ENCODE measurements at regions not wholly inside any gene's neighbourhood (a gene's known extent, or its start where the extent isn't known, plus 50 kb on each side); places are given as distances from the start of the nearest gene placed in this dataset.

GRCh38 chr2:117645458-117645857 lies 169.0 kb upstream of the DDX18 start:
- Histone ChIP-seq H3K9me2 (ENCODE audit: insufficient read depth) (no peaks in the 10 kb centered on the region), H3K27me3 (ENCODE audit: insufficient read depth) (no peaks in the 10 kb centered on the region), H4K20me1 (replicated peaks; ENCODE audit: insufficient read depth) (no peaks in the 10 kb centered on the region), H3K36me3 (ENCODE audit: insufficient read depth) (no peaks in the 10 kb centered on the region), H2AFZ (no peak overlapping the region), H3K4me3 (no peak overlapping the region), H3K4me1 (ENCODE audit: insufficient read depth) (no peaks in the 10 kb centered on the region), H3K79me2 (replicated peaks; ENCODE audit: insufficient read depth) (no peaks in the 10 kb centered on the region), H3K27ac (ENCODE audit: low read depth) (no peak overlapping the region), H3K4me2 (no peak overlapping the region), H3F3A (replicated peaks; ENCODE audit: low read depth) (no peaks in the 10 kb centered on the region)
- no peaks in the 10 kb centered on the region; the same call in 2 of the 3 replicates for H3K4me1 Mint-ChIP-seq
- ATAC-seq: no peak
- peaks cover 6% of the 10 kb centered on the region for H3K9me3 Mint-ChIP-seq
- H3K27me3 Mint-ChIP-seq (ENCODE audit: insufficient read depth, low read depth, poor library complexity): peaks cover 3% of the 10 kb centered on the region
- no peak for DNase-seq (ENCODE audit: low spot score)
- no peak overlapping the region for H3K27ac Mint-ChIP-seq
- TF ChIP-seq ZNF114 (CRISPR knock-in tag; IDR thresholded peaks at IDR 0.05) (no peak), CREB1 (CRISPR knock-in tag; IDR thresholded peaks at IDR 0.05; ENCODE audit: low read depth) (no peak), STAT1 (IDR thresholded peaks at IDR 0.05; ENCODE audit: unreplicated experiment) (no peak), JUNB (IDR thresholded peaks at IDR 0.05; ENCODE audit: unreplicated experiment) (no peak), POLR2AphosphoS5 (IDR thresholded peaks at IDR 0.05; ENCODE audit: low read depth) (no peak), ETS1 (IDR thresholded peaks at IDR 0.05) (no peak)
- H3K4me3 Mint-ChIP-seq: no peak overlapping the region
- H3K36me3 Mint-ChIP-seq (ENCODE audit: low read depth): peaks cover 5% of the 10 kb centered on the region; the same call in 2 of the 3 replicates

GRCh38 chr2:117646099-117646498 lies 168.4 kb upstream of the DDX18 start:
- H3K36me3 Mint-ChIP-seq (ENCODE audit: low read depth): peaks cover 5% of the 10 kb centered on the region; the same call in 2 of the 3 replicates

More at GRCh38 chr2:117646099-117646498, 168.4 kb upstream of the DDX18 start:
- H3K9me3 Mint-ChIP-seq: peaks cover 6% of the 10 kb centered on the region
- Histone ChIP-seq H3K4me3 (no peak overlapping the region), H2AFZ (no peak overlapping the region), H3K79me2 (replicated peaks; ENCODE audit: insufficient read depth) (no peaks in the 10 kb centered on the region), H4K20me1 (replicated peaks; ENCODE audit: insufficient read depth) (no peaks in the 10 kb centered on the region), H3K36me3 (ENCODE audit: insufficient read depth) (no peaks in the 10 kb centered on the region), H3K4me1 (ENCODE audit: insufficient read depth) (no peaks in the 10 kb centered on the region), H3K4me2 (no peak overlapping the region), H3K27me3 (ENCODE audit: insufficient read depth) (no peaks in the 10 kb centered on the region), H3F3A (replicated peaks; ENCODE audit: low read depth) (no peaks in the 10 kb centered on the region), H3K27ac (ENCODE audit: low read depth) (no peak overlapping the region), H3K9me2 (ENCODE audit: insufficient read depth) (no peaks in the 10 kb centered on the region)
- H3K4me3 Mint-ChIP-seq: no peak overlapping the region
- TF ChIP-seq STAT1 (IDR thresholded peaks at IDR 0.05; ENCODE audit: unreplicated experiment) (no peak), POLR2AphosphoS5 (IDR thresholded peaks at IDR 0.05; ENCODE audit: low read depth) (no peak), EZH2 (IDR thresholded peaks at IDR 0.05; ENCODE audit: low read depth, unreplicated experiment) (no peak), JUNB (IDR thresholded peaks at IDR 0.05; ENCODE audit: unreplicated experiment) (no peak), EZH2phosphoT487 (IDR thresholded peaks at IDR 0.05; ENCODE audit: unreplicated experiment) (no peak), NANOG (IDR thresholded peaks at IDR 0.05; ENCODE audit: borderline replicate concordance) (no peak), REST (IDR thresholded peaks at IDR 0.05; ENCODE audit: unreplicated experiment) (no peak), CREB1 (CRISPR knock-in tag; IDR thresholded peaks at IDR 0.05; ENCODE audit: low read depth) (no peak), ZNF331 (CRISPR knock-in tag; IDR thresholded peaks at IDR 0.05; ENCODE audit: low read depth) (no peak), ETS1 (IDR thresholded peaks at IDR 0.05) (no peak)
- H3K4me1 Mint-ChIP-seq: no peaks in the 10 kb centered on the region; the same call in 2 of the 3 replicates
- ATAC-seq: no peak
- H3K27me3 Mint-ChIP-seq (ENCODE audit: insufficient read depth, low read depth, poor library complexity): peaks cover 3% of the 10 kb centered on the region
- no peak overlapping the region for H3K27ac Mint-ChIP-seq
- DNase-seq (ENCODE audit: low spot score): no peak
